GM18519 (cell line): ENCODE measurements at regions not wholly inside any gene's neighbourhood (a gene's known extent, or its start where the extent isn't known, plus 50 kb on each side); places are given as distances from the start of the nearest gene placed in this dataset.

Experiments
- ATAC-seq: cut with Tn5 transposase; IDR thresholded peaks from one replicate; pipeline ENCODE4 v1.9.1; 2021; ENCODE audit warnings: mild to moderate bottlenecking, moderate library complexity; ENCODE audit not compliant: unreplicated experiment, low FRiP score

DNA sequence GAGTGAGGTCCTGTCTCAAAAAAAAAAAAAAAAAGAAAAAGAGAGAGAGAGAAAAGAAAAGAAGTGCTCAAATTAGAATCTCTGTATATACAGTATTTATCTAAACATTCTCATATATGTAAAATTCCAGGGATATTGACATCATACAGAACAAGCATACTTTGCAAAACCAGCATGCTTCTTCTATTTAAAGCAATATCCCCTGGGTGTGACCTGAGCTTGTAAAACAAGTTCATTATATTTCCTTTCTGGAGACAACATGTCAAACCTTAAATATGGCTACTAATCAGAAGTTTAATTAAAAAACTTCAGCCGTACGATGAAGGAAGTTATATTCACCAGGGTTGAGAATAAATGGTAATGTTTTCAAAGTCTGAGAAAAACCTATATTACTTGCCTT lies 175.8 kb upstream of the HMGA2 start:
- ATAC-seq = no peak

GRCh38 chr12:65649126-65649525 lies 175.2 kb upstream of the HMGA2 start:
- ATAC-seq = no peak

DNA sequence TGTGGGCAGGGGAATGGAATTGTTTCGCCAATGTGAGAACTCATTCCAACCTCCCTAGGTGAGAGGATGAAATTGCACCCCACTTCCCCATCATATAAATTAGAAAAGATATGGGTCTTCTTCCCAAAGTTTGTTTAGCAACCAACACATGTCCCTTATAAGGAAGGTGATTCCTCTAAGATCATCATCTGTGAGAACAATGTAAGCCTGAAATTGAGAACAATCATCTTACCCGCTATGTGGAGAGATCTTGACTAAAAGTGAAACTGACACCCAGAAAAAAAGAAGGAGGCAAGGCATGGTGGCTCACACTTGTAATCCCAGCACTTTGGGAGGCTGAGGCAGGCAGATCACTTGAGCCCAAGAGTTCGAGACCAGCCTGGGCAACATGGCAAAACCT lies 173.2 kb upstream of the HMGA2 start:
- no peak for ATAC-seq

GRCh38 chr12:65653321-65653720 lies 171.0 kb upstream of the HMGA2 start:
- no peak for ATAC-seq

GRCh38 chr12:65653946-65654629 lies 170.2 kb upstream of the HMGA2 start:
- ATAC-seq = no peak

DNA sequence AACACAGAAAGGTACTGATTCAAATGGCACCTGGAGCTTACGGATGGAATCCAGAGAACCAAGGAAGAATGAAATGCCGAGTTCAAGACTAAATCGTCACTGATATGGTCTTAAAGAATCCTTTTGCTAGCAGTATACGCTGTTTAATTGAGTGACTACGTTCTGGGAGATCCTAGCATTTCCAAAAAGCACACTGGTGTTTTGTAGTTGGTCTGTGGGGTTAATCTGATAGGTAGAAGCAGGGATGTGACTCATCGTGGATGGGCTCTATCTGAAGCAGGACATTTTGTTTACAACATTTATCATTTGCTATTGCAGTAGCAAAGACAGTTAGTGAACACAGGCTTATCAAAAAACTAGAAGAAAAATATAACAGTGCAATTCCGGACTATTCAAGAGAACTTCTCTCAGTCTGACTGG lies 169.2 kb upstream of the HMGA2 start:
- no peak for ATAC-seq

DNA sequence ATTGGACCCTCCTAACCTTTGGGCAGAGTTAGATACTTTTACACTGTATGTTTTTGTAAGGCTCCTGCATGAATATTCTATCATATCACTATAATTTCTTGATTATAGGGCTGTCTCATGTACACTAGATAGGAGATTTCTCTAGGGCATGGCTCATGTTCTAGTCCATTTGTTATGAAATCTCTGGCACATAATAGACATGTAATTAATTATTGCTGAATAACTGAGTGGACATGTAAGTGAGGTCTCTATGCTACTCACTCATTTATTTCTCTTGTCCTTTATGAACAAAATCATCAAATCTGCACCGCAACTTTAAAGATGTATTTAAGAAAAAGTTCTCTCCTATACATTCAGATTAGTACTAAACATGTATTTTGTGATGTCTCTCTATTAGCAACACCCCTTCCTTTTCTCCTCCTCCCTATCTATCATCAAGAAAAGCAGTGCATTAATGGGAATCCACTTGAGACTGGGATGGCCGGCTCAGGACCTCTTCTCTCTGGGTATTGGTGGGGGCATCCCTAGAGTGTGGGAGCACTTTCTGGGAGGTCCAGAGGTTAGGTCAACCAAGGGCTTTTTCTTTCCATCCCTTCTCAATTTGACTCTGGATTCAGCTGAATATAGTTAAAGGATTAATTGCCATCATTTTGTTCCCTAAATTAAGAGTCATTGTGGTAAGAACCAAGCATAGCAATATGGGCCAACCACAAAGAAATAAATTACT lies 168.0 kb upstream of the HMGA2 start:
- no peak for ATAC-seq

DNA sequence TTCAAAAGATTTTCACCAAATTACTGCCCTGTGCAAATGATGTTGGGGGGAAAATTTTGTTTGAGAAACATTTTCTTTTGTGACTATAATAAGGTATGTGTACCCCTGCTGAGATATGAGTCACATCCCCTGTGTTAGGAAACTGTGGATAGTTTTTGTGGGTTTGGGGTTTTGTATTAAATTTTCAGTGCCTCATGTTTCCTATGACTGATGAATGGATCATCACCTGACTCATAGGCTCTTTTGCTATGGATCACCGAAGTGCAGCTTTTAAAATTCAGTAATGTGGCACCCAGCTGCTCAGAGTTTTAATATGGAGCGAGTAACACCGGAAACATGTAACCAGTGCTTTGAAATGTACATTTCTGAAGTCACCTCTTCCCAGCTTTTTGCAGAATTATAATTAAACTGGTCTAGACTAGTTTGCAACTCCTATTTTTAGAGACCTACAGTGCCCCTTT lies 167.4 kb upstream of the HMGA2 start:
- no peak for ATAC-seq

- no peak for ATAC-seq
These were observed 166.6 kb upstream of the HMGA2 start for GRCh38 chr12:65657635-65658034.

- ATAC-seq = no peak
These were observed 165.9 kb upstream of the HMGA2 start for GRCh38 chr12:65658360-65658759.

DNA sequence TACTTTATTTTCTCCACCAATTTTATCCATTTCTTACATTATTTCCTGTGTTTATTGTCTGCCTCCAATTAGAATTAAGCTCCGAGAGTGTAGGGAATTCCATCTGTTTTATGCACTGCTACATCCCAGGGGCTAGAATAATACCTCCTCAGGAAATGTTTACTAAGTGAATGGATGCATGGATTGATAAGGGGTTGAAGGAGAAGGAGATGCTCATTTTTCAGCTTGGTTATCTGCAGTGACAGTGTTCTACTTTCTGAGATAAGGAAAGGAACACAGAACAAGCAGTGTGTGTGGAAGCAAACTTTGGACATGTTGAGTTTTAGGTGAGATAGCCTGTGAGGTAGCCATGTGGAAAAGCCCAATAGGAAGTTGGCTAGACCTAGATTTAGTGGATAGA lies 164.6 kb upstream of the HMGA2 start:
- no peak for ATAC-seq

DNA sequence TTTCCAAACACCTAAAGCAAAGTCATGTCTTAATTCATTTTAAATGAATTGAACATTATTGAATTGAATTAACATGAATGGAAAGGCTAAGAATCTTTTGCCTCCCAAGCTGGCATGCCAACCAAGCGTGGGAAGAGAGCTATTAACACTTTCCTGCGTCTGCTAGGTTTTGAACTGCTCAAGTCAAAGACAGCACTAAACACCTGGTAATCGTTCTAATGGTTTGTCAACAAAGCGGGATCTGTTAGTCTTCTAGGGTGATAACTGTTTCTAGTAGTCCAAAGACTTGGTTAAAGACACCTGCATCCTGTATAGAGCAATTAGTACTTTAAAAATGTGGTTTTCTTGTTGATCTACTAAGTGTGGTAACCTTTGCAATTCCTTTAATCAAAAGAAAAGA lies 164.2 kb upstream of the HMGA2 start:
- ATAC-seq = no peak

DNA sequence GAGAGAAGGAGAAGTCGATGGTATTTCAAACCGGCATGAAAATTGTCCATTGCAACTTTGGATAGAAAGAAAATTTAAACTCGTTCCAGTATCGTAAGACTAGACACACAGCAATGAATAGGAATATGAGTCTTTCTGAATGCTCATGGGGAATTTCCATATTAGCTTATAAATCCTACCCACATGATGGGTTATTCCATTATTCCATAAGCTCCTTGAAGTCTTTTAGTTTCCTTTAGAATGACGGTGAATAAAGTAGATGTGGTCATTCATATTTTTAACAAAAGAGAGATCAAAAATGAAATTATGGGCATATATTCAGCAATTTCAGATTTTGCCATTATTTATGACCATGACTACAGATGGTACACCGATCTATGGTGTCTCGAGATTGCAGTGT lies 163.4 kb upstream of the HMGA2 start:
- no peak for ATAC-seq

- no peak for ATAC-seq
These were observed 161.7 kb upstream of the HMGA2 start for GRCh38 chr12:65662590-65662989.

GRCh38 chr12:65663097-65663496 lies 161.2 kb upstream of the HMGA2 start:
- no peak for ATAC-seq

GRCh38 chr12:65663648-65664047 lies 160.6 kb upstream of the HMGA2 start:
- no peak for ATAC-seq

- ATAC-seq = no peak
These were observed 159.5 kb upstream of the HMGA2 start for GRCh38 chr12:65664715-65665250.

GRCh38 chr12:65665817-65666216 lies 158.5 kb upstream of the HMGA2 start:
- no peak for ATAC-seq

DNA sequence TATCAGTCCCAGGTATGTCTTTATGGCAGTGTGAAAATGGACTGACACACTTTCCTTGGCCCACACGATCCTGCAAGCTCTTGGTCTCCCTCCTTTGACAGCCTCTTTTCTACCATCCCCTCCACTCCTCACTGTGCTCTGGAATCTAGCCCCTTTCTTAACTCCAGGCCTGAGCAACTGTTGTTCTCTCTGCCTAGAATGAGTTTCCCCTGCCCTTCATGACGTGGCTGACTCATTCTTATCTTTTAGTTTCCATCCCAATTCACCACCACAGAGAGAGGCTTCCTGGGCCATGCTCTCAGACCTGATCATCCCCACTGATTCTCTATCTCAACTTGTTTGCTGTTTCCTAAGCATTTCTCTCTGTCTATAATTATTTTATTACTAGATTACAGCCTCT lies 157.4 kb upstream of the HMGA2 start:
- no peak for ATAC-seq

GRCh38 chr12:65667932-65668331 lies 156.4 kb upstream of the HMGA2 start:
- ATAC-seq = no peak

DNA sequence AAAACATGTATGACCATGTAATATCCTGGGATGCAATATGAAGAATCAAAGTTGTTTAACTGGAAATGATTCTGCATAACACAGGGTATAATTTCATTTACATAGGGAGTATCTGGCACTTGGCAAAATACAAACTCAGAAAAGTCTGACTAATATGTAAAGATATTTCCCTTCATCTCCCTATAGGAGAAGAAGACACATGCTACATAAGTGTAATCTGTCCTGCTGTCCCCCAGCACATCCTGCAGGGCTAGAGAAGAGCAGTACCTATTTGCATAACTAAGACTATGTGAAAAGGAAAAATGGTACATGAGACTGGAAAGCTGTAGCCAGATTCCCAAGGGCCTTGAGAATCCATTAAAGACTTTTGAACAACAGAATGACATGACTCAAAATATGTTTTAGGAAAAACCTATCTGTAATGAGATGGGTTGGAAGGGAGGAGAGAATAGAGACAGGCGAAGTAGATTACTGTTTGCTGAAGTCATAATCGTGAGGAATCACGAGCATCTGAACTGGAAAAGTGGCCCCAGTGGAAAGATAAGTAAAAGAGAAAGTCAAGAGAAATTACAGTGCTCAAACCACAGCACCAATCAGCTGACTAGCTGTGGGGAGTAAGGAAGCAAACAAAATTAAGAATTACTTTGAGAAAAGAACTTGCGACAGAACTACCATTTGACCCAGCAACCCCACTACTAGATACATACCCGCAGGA lies 155.1 kb upstream of the HMGA2 start:
- no peak for ATAC-seq
